GM23338 (cell line): ENCODE measurements at regions not wholly inside any gene's neighbourhood (a gene's known extent, or its start where the extent isn't known, plus 50 kb on each side); places are given as distances from the start of the nearest gene placed in this dataset.
"Not testable (repeated sequence)": the region's sequence is repeated elsewhere in the genome, so short reads cannot be mapped to it uniquely, and the experiment has no call there.

ENCODE experiments used
- ATAC-seq: fragments of 200-7000 bp; cut with Tn5 transposase; 3 replicates; pipeline ENCODE4 v1.9.1; 2020
- DNase-seq: peaks from one replicate; pipeline ENCODE4 v3.0.0-alpha.2; 2015; ENCODE audit warnings: low spot score
- H2AFZ ChIP-seq: fragments of 200-600 bp; sonication (generic); 2 replicates; pipeline ENCODE4 v1.8.0; 2016; ENCODE audit warnings: antibody characterized with exemption, mild to moderate bottlenecking, moderate library complexity
- H3F3A ChIP-seq: fragments of 200-600 bp; sonication (generic); replicated peaks from 2 replicates; pipeline ENCODE4 v1.8.0; 2017; ENCODE audit warnings: antibody characterized with exemption, mixed run types, low read depth
- H3K27ac ChIP-seq: fragments of 200-600 bp; sonication (generic); 2 replicates; pipeline ENCODE4 v1.6.1; 2016; ENCODE audit warnings: low read depth
- H3K27me3 ChIP-seq: fragments of 200-600 bp; sonication (generic); 2 replicates; pipeline ENCODE4 v1.8.0; 2016; ENCODE audit warnings: mild to moderate bottlenecking, mixed run types, moderate library complexity; ENCODE audit not compliant: insufficient read depth
- H3K36me3 ChIP-seq: fragments of 200-600 bp; sonication (generic); 2 replicates; pipeline ENCODE4 v1.8.0; 2016; ENCODE audit warnings: mild to moderate bottlenecking; ENCODE audit not compliant: insufficient read depth
- H3K4me1 ChIP-seq: fragments of 200-600 bp; sonication (generic); 2 replicates; pipeline ENCODE4 v1.8.0; 2016; ENCODE audit warnings: mild to moderate bottlenecking, moderate library complexity; ENCODE audit not compliant: insufficient read depth
- H3K4me2 ChIP-seq: fragments of 200-600 bp; sonication (generic); 2 replicates; pipeline ENCODE4 v1.7.1; 2017; ENCODE audit warnings: mixed run types
- H3K4me3 ChIP-seq: fragments of 200-600 bp; sonication (generic); 2 replicates; pipeline ENCODE4 v1.6.1; 2016; ENCODE audit warnings: mixed run types
- H3K79me2 ChIP-seq: fragments of 200-600 bp; sonication (generic); replicated peaks from 2 replicates; pipeline ENCODE4 v1.8.0; 2017; ENCODE audit warnings: mild to moderate bottlenecking; ENCODE audit not compliant: insufficient read depth
- H3K9me2 ChIP-seq: fragments of 200-600 bp; sonication (generic); 2 replicates; pipeline ENCODE4 v1.8.0; 2017; ENCODE audit not compliant: insufficient read depth
- H4K20me1 ChIP-seq: fragments of 200-600 bp; sonication (generic); replicated peaks from 2 replicates; pipeline ENCODE4 v1.8.0; 2017; ENCODE audit warnings: mild to moderate bottlenecking; ENCODE audit not compliant: insufficient read depth
- H3K27ac Mint-ChIP-seq: 2 replicates; pipeline ENCODE4 v1.8.0; 2020; ENCODE audit warnings: inconsistent platforms, mild to moderate bottlenecking, moderate library complexity, mixed read lengths
- H3K27me3 Mint-ChIP-seq: 3 replicates; pipeline ENCODE4 v1.8.0; 2022; ENCODE audit warnings: low read depth, mild to moderate bottlenecking, moderate library complexity, mixed read lengths, inconsistent platforms; ENCODE audit not compliant: insufficient read depth, poor library complexity
- H3K36me3 Mint-ChIP-seq: 3 replicates; pipeline ENCODE4 v1.8.0; 2021; ENCODE audit warnings: low read depth, mild to moderate bottlenecking, inconsistent platforms, moderate library complexity, mixed read lengths
- H3K4me1 Mint-ChIP-seq: 3 replicates; pipeline ENCODE4 v1.8.0; 2020; ENCODE audit warnings: mild to moderate bottlenecking, inconsistent platforms, mixed read lengths
- H3K4me3 Mint-ChIP-seq: 3 replicates; pipeline ENCODE4 v1.8.0; 2021; ENCODE audit warnings: moderate library complexity, mild to moderate bottlenecking, inconsistent platforms, mixed read lengths
- H3K9me3 Mint-ChIP-seq: 3 replicates; pipeline ENCODE4 v1.8.0; 2020; ENCODE audit warnings: moderate library complexity, mild to moderate bottlenecking, inconsistent platforms, mixed read lengths
- CREB1 ChIP-seq: fragments of 250-450 bp; sonication (Bioruptor Pico); IDR thresholded peaks from 2 replicates; pipeline ENCODE4 v1.5.0; 2020; ENCODE audit warnings: low read depth, mild to moderate bottlenecking, moderate library complexity
- CTCF ChIP-seq, 2 experiments: fragments of 200-600 bp in 1 of 2; sonication (generic) in 1 of 2; conservative IDR thresholded peaks; 2 replicates each; pipeline versions ENCODE4 v1.5.1 to v1.6.1; 2016 to 2017; ENCODE audit warnings: antibody characterized with exemption in 2 of 2, low read depth in 2 of 2, mild to moderate bottlenecking in 2 of 2, moderate library complexity in 1 of 2
- ETS1 ChIP-seq: IDR thresholded peaks from 2 replicates; pipeline ENCODE4 v1.6.1; 2016; ENCODE audit warnings: antibody characterized with exemption
- REST ChIP-seq: IDR thresholded peaks from one replicate; pipeline ENCODE4 v1.6.1; 2018; ENCODE audit warnings: antibody characterized with exemption; ENCODE audit not compliant: unreplicated experiment
- ZNF331 ChIP-seq: fragments of 250-450 bp; sonication (Bioruptor Pico); IDR thresholded peaks from 2 replicates; pipeline ENCODE4 v1.5.0; 2020; ENCODE audit warnings: low read depth, mild to moderate bottlenecking, moderate library complexity

- ATAC-seq (no peak), DNase-seq (no peak)
- TF ChIP-seq ETS1, result no peak
- TF ChIP-seq CTCF (conservative IDR thresholded peaks at IDR 0.05; ENCODE audit: low read depth in 2 of 2), result no peak
- no peak for TF ChIP-seq REST
- TF ChIP-seq ZNF331 (CRISPR knock-in tag), result no peak
- no peak for TF ChIP-seq CREB1 (CRISPR knock-in tag)
- Histone ChIP-seq H2AFZ (no peak overlapping the region), H3K4me2 (no peak overlapping the region), H3K27me3 (no peaks in the 10 kb centered on the region), H3K36me3 (no peaks in the 10 kb centered on the region), H3K79me2 (no peaks in the 10 kb centered on the region), H3K9me2 (no peaks in the 10 kb centered on the region), H3K4me3 (no peak overlapping the region), H3K4me1 (no peaks in the 10 kb centered on the region), H3F3A (no peaks in the 10 kb centered on the region), H4K20me1 (no peaks in the 10 kb centered on the region), H3K27ac (no peak overlapping the region)
- H3K27ac Mint-ChIP-seq, result no peak overlapping the region
- no peaks in the 10 kb centered on the region for H3K9me3 Mint-ChIP-seq
- no peak overlapping the region for H3K4me3 Mint-ChIP-seq
- no peaks in the 10 kb centered on the region for H3K4me1 Mint-ChIP-seq
- H3K27me3 Mint-ChIP-seq, result no peaks in the 10 kb centered on the region
- no peaks in the 10 kb centered on the region for H3K36me3 Mint-ChIP-seq
These were observed 158.3 kb downstream of the SEC23A start for GRCh38 chr14:38944691-38945090.

DNA sequence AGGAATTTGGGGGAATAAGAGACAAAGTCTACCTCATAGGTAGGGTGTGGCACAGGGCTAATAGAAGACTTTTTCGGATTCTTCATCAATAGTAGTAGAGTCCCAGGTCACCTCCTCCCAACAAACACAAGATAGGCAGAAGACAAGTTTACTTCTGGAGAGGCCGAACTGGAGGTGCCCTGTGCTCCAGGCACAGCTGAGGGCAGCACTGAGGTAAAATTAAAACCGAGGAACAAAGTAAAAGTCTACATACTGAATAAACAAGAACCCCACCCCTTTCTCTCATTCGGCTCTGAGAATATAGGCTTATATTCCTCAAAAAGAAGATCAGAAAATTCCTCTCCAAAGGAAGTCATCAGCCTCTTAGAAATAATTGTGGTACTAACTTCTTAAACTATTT is 161.5 kb downstream of the SEC23A start:
- Mint-ChIP-seq H3K4me3 (no peak overlapping the region), H3K27me3 (no peaks in the 10 kb centered on the region), H3K9me3 (no peaks in the 10 kb centered on the region; the same call in 1 of the 3 replicates), H3K4me1 (no peaks in the 10 kb centered on the region), H3K36me3 (no peaks in the 10 kb centered on the region), H3K27ac (no peak overlapping the region)
- ATAC-seq (peak; percentile 35; the same call in 1 of the 3 replicates), DNase-seq (peak; percentile 27)
- Histone ChIP-seq H3K4me1 (no peaks in the 10 kb centered on the region), H3K79me2 (no peaks in the 10 kb centered on the region), H3K4me2 (no peak overlapping the region), H3K36me3 (no peaks in the 10 kb centered on the region), H3K27ac (no peak overlapping the region), H3K27me3 (no peaks in the 10 kb centered on the region), H3F3A (no peaks in the 10 kb centered on the region), H4K20me1 (no peaks in the 10 kb centered on the region), H3K4me3 (no peak overlapping the region), H3K9me2 (peaks cover under 1% of the 10 kb centered on the region; the same call in 1 of the 2 replicates), H2AFZ (no peak overlapping the region)
- TF ChIP-seq CTCF (conservative IDR thresholded peaks at IDR 0.05; ENCODE audit: low read depth in 2 of 2), result peak; percentile 23; a peak in 2 of 4 replicates
- TF ChIP-seq ETS1, result no peak

DNA sequence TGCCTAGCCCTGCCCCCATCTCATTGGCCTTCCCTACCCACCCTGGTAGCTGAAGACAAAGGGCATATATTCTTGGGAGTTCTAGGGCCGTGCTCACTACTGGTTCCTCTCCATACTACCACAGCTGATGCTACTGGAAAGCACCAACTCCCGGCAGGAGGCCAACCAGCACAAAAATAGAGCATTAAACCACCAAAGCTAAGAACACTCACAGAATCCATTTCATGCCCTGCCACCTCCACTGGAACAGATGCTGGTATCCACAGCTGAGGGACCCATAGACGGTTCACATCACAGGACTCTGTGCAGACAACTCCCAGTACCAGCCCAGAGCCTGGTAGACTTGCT is 170.4 kb downstream of the SEC23A start:
- not testable (repeated sequence) for H3K4me2 ChIP-seq, ATAC-seq, H3K36me3 ChIP-seq, H3K4me3 Mint-ChIP-seq, DNase-seq, H3K27ac ChIP-seq, H3K27me3 ChIP-seq, H3K4me3 ChIP-seq, H3K79me2 ChIP-seq, H3F3A ChIP-seq, H3K27me3 Mint-ChIP-seq, H3K36me3 Mint-ChIP-seq, H4K20me1 ChIP-seq, H3K4me1 ChIP-seq, H3K9me3 Mint-ChIP-seq
- H2AFZ ChIP-seq, result peak overlapping the region; percentile 96
- peaks cover 11% of the 10 kb centered on the region for H3K9me2 ChIP-seq
- Mint-ChIP-seq H3K4me1 (peaks cover 12% of the 10 kb centered on the region), H3K27ac (peak overlapping the region; percentile 52; the same call in 1 of the 2 replicates)
